ENCODE measurements at regions not wholly inside any gene's neighbourhood (a gene's known extent, or its start where the extent isn't known, plus 50 kb on each side); places are given as distances from the start of the nearest gene placed in this dataset.

DNA sequence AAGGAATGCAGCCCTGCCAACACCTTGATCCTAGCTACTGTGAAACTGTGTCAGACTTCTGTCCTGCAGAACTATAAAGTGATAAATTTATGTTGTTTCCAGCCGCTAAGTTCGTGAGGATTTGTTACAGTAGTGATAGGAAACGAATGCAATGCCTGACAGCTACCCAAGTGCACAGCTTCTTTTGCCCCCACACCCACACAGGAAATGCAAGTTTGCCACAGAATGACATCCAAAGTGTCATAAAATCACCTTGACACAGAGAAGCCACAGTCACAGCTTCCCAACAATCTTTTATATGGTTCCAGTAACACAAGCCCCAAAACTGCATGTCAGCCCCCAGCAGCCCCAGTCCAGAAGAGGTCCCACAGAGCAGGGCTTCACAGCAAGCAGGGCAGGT, 216.9 kb upstream of the S100G start:
- no peak for DNase-seq (ENCODE audit: low spot score)
- ATAC-seq = no peak
- intact Hi-C loops (cut with DNase I) = no loop called here

GRCh38 chrX:16435399-16435986, 214.5 kb upstream of the S100G start:
- DNase-seq (ENCODE audit: low spot score) (no peak), ATAC-seq (no peak)
- intact Hi-C loops (cut with DNase I) = no loop called here

DNA sequence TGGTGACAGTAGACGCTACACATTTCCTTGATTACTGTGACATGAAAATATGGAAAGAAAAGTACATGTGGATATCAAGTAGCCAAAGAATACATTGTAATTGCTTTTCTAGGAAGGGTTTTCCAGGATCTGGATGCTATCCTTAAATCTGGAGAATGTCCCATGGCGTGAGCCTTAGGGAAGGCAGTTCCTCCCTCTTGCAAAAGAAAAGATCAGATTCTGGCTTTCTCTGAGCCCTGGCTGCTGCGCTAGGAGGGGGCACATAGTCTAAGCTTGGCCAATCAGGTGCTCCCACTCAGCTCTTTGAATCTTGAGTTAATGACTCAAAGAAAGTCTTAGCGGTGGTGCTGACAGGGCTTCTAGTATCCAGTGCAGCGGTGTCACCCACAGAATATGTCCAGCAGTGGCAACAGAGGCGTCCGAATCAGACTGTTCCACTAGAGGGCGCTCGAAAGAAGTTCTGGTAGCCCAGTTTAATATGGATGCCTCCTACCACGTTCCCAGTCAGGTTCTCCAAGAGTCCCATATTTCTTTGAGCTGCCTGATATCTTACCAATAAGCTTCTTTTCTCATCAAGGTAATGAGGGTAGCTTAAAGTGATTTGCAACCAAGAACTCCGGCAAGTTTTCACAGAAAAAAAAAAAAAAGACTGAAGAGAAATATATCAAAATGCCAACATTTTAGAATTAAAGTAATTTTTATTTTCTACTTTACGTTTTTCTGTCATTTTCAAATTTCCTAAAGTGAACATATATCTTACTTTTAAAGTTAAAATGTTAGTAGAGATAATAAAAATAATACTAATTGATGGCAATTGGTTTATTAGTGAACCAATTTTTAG, 213.4 kb upstream of the S100G start:
- DNase-seq (ENCODE audit: low spot score) (peak; percentile 85), ATAC-seq (peak; percentile 86)
- intact Hi-C loops (cut with DNase I) = no loop called here

GRCh38 chrX:16440446-16440845, 209.5 kb upstream of the S100G start:
- no peak for ATAC-seq
- DNase-seq (ENCODE audit: low spot score) = no peak
- intact Hi-C loops (cut with DNase I) = no loop called here

- intact Hi-C loops (cut with DNase I) = no loop called here
- ATAC-seq = no peak
Measured at GRCh38 chrX:16444353-16444752, 205.6 kb upstream of the S100G start.

GRCh38 chrX:16445166-16445752, 204.7 kb upstream of the S100G start:
- ATAC-seq (no peak), DNase-seq (ENCODE audit: low spot score) (no peak)
- intact Hi-C loops (cut with DNase I) = no loop called here

More at GRCh38 chrX:16444353-16444752, 205.6 kb upstream of the S100G start:
- no peak for DNase-seq (ENCODE audit: low spot score)

DNA sequence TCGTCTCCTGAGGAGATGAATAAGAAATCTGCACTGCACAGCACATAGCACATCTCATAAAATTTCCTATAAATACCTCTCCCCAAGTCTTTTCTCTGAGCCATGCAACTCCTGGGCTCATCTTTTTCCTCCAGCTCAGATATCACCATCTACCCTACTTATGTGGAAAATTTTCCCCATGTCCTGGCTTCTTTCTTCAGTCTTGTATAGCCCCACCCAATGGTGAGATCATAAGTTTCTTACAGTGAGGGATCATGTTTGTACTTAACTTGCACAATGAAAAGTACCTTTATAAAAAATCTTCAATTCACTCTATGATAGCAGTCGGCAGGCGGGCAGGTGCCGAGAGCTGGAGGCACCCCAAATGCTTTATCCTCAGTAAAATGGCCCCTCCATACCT, 198.6 kb upstream of the S100G start:
- intact Hi-C loops (cut with DNase I) = no loop called here
- ATAC-seq = no peak
- no peak for DNase-seq (ENCODE audit: low spot score)

- no peak for ATAC-seq
- DNase-seq (ENCODE audit: low spot score) = no peak
- intact Hi-C loops (cut with DNase I) = no loop called here
Measured at GRCh38 chrX:16454926-16455325, 195.0 kb upstream of the S100G start.

- ATAC-seq (no peak), DNase-seq (ENCODE audit: low spot score) (no peak)
- intact Hi-C loops (cut with DNase I) = no loop called here
Measured at GRCh38 chrX:16457239-16457638, 192.7 kb upstream of the S100G start.

DNA sequence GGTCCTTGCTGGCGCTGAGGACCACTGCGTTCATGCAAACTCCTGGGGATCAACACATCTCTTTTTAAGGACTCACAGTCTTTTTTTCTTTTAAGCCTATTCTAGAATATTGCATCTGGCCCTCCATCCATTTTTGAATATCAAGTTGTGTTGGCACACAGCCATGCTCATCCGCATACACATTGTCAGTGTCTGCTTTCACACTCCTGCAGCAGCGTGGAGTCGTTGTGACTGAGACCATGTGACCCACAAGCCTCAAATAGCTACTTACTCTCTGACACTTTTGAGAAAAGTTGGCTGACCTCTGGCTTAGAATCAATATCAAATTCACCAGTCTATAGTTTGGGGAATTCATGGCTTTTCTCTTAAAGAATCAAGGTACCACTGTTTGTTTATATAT, 191.8 kb upstream of the S100G start:
- intact Hi-C loops (cut with DNase I) = no loop called here
- DNase-seq (ENCODE audit: low spot score) (no peak), ATAC-seq (no peak)

DNA sequence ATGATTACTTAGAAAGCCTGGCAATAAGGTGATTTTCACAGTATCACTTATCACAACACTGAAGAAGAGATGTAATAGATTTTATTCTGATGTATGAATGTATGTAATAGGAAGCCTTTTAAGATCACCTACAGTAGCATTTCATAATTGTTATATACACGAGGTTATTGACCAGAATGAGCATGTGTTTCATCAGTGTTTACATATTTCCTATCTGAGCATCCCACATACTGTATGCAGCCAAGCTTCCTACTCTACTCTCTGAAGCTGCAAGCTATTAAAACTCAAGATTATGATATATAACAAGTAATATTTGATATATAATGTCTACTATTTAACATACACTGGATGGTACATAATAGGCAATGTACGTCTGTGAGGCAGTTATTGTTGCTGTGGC, 190.9 kb upstream of the S100G start:
- no peak for ATAC-seq
- no peak for DNase-seq (ENCODE audit: low spot score)
- intact Hi-C loops (cut with DNase I) = no loop called here

DNA sequence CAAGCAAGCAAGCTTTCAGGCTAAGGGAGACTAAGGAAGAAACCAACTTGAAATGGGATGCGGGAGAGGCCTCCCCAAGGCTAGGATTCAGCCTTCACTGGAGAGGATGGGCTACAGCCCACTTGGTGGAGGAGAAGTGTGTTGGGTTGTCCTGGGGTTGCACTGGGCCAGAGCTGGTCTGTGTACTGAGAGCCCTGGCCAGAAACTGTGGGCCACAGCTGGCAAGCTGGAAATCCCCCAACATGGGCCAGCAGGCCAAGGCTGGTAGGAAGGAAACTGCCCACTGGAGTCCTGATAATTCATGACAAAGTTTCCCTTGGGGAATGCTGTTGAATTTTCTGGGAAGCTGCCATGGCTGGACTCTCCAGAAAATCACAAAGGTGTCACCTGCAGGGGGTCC, 188.0 kb upstream of the S100G start:
- intact Hi-C loops (cut with DNase I) = no loop called here
- DNase-seq (ENCODE audit: low spot score) (no peak), ATAC-seq (no peak)

DNA sequence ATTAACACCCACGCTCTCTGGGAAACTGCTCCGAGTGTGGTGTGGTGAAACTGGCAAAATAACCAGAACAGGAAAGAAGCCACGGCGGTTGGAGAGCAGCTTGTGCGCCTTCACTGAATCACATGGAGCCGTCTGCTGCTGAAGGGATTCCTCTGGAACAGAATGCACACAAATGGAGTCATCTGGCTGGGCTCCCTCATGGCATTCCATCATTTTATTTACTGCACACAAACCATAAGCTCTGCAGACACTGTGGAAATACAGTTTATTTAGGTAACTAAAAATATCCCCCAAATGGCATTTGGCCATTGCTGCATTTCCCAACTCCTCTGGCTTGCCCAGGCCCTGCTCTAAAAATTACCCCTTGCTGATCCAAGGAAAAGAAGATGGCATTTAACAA, 187.0 kb upstream of the S100G start:
- intact Hi-C loops (cut with DNase I) = no loop called here
- ATAC-seq (no peak), DNase-seq (ENCODE audit: low spot score) (no peak)

GRCh38 chrX:16464369-16464768, 185.6 kb upstream of the S100G start:
- DNase-seq (ENCODE audit: low spot score) (no peak), ATAC-seq (no peak)
- intact Hi-C loops (cut with DNase I) = no loop called here

DNA sequence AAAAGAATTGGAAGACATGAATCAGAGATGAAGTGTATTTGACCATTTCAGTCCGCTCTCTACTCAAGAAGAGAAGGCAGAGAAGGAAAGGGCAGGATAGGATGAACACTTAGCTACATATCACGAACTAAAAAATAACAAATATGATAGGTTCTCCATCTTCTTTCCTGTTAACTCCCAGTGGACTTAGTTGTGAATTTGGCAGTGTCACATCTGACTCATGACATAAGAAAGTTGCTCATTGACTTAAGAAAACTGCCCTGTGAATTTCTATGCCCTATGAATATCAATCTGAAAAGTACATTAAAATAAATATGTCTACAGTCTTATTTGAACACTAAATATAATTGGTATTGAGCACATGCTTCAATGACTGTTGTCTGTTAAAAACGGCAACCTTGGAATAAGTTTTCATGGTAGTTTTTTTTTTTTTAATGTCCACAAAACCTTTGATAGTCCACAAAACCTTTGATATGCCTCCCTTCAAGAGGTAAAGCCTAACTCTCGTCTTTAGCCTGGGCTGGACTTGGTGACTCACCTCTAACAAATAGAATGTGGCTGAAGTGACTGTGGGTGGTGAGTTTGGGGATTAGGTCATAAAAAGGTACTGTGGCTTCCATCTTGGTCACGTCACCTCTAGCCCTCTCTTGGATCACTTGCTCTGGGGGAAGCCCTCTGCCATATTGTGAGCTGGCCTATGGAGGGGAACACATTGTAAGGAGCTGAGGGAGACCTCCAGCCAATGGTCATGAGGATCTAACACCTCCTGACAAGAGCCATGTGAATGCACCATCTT, 184.7 kb upstream of the S100G start:
- ATAC-seq (no peak), DNase-seq (ENCODE audit: low spot score) (no peak)
- intact Hi-C loops (cut with DNase I) = no loop called here

DNA sequence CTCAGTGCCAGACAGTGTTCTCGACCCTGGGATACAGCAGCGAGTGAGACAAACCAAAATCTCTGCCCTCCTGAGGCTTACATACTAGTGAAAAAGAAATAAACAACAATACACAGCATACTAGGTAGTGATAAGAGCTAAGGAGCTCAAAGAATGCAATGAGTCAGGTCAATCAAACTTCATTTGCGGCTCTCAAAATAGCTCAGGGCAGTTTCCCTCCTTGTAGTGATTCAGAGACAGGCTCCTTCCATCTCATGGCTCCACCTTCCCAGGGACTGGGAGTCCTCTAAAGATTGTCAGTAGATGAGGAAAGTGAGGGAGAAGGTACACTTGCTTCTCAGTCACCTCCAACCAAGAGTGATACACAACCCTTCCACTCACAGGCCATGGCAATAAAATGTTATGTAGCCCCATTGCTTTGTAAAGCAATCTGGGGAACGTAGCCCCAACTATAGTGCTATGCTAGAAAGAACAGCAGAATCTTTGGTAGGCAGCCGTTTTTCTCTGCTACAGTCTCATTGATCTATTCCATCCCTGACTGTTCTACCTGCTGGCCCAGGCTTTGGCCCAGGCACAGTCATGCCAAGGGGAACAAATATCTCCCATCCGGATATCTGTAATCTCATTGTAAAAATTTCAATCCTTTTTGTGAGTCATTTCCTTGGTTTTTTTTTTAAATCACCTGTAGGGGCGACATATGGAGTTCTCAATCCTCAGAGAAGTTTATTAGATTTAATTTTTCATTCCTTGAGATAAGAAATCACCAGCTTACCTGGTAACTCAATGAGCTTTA, 183.1 kb upstream of the S100G start:
- intact Hi-C loops (cut with DNase I) = no loop called here
- ATAC-seq (no peak), DNase-seq (ENCODE audit: low spot score) (no peak)

GRCh38 chrX:16469870-16470269, 180.1 kb upstream of the S100G start:
- ATAC-seq (no peak), DNase-seq (ENCODE audit: low spot score) (no peak)
- intact Hi-C loops (cut with DNase I) = no loop called here

GRCh38 chrX:16472345-16472744, 177.6 kb upstream of the S100G start:
- intact Hi-C loops (cut with DNase I) = no loop called here
- ATAC-seq = no peak
- no peak for DNase-seq (ENCODE audit: low spot score)

DNA sequence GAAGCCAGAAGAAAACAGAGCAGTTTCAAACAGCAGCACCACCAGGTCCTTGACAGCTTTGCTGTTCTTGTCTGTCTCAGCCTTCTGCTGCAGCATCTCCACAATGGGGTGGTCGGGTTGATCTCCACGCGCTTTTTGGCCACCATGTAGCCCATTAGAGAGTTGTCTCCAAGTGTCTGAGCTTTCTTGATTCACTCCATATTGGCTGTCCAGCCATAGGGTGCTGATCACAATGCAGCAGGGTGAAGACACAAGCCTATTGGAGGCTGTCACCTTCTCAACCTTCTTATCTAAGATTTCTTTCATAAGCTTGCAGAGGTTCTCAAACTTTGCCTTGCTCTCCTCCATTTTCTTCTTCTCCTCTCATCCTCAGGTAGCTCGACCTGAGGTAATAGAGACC, 175.4 kb upstream of the S100G start:
- DNase-seq (ENCODE audit: low spot score) (no peak), ATAC-seq (no peak)
- intact Hi-C loops (cut with DNase I) = no loop called here
